Progenitor cell of endocrine pancreas (in vitro differentiated cells): ENCODE measurements at regions not wholly inside any gene's neighbourhood (a gene's known extent, or its start where the extent isn't known, plus 50 kb on each side); places are given as distances from the start of the nearest gene placed in this dataset.

ENCODE experiments used
- DNase-seq: peaks from one replicate; pipeline ENCODE4 v3.0.0; 2021; ENCODE audit warnings: low spot score; ENCODE audit not compliant: unreplicated experiment
- H3K27ac Mint-ChIP-seq: 2 replicates; pipeline ENCODE4 v1.8.0; 2021; ENCODE audit warnings: mild to moderate bottlenecking, moderate library complexity, mixed read lengths
- H3K27me3 Mint-ChIP-seq: 2 replicates; pipeline ENCODE4 v1.8.0; 2021; ENCODE audit warnings: mixed read lengths
- H3K36me3 Mint-ChIP-seq: 2 replicates; pipeline ENCODE4 v1.8.0; 2022; ENCODE audit warnings: mixed read lengths; ENCODE audit not compliant: insufficient read depth
- H3K4me1 Mint-ChIP-seq: 2 replicates; pipeline ENCODE4 v1.8.0; 2021; ENCODE audit warnings: low read depth, mixed read lengths
- H3K4me3 Mint-ChIP-seq: 2 replicates; pipeline ENCODE4 v1.8.0; 2021; ENCODE audit warnings: low read depth, mild to moderate bottlenecking, moderate library complexity, mixed read lengths
- H3K9me3 Mint-ChIP-seq: 2 replicates; pipeline ENCODE4 v1.8.0; 2021; ENCODE audit warnings: low read depth, mixed read lengths
- CTCF ChIP-seq: fragments of 200-600 bp; sonication (generic); IDR thresholded peaks from one replicate; pipeline ENCODE4 v1.5.0; 2021; ENCODE audit warnings: antibody characterized with exemption, mild to moderate bottlenecking; ENCODE audit not compliant: unreplicated experiment

GRCh38 chr2:457262-457661, 169.4 kb upstream of the ALKAL2 start:
- no peak overlapping the region for H3K27ac Mint-ChIP-seq

DNA sequence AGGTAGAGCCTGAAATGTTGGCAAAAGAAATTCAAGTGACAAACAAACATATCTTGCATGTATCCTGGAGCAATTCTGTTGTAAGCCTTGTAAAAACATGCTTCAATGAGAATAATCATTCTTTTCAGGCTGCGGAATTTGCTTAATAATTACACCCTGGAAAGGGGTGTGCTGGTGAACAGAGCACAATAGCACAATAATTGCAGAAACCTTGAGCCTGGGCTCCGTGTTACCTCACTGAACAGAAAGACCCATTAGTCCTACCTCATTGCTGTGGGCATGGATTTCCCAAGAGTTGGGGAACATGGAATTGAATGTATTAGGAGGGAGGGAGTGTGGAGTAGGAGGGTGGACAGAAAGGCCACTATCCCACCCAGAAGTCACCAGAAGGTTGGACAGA, 168.0 kb upstream of the ALKAL2 start:
- Mint-ChIP-seq H3K36me3 (no peaks in the 10 kb centered on the region), H3K27me3 (peaks cover 15% of the 10 kb centered on the region), H3K4me3 (no peak overlapping the region), H3K9me3 (no peaks in the 10 kb centered on the region), H3K4me1 (peaks cover 3% of the 10 kb centered on the region), H3K27ac (no peak overlapping the region)
- TF ChIP-seq CTCF: no peak
- no peak for DNase-seq

More at GRCh38 chr2:457262-457661, 169.4 kb upstream of the ALKAL2 start:
- no peaks in the 10 kb centered on the region for H3K36me3 Mint-ChIP-seq
- H3K4me1 Mint-ChIP-seq: peaks cover 3% of the 10 kb centered on the region
- H3K4me3 Mint-ChIP-seq: no peak overlapping the region
- no peak for DNase-seq
- peaks cover 15% of the 10 kb centered on the region for H3K27me3 Mint-ChIP-seq
- TF ChIP-seq CTCF: no peak
- peaks cover 3% of the 10 kb centered on the region for H3K9me3 Mint-ChIP-seq

DNA sequence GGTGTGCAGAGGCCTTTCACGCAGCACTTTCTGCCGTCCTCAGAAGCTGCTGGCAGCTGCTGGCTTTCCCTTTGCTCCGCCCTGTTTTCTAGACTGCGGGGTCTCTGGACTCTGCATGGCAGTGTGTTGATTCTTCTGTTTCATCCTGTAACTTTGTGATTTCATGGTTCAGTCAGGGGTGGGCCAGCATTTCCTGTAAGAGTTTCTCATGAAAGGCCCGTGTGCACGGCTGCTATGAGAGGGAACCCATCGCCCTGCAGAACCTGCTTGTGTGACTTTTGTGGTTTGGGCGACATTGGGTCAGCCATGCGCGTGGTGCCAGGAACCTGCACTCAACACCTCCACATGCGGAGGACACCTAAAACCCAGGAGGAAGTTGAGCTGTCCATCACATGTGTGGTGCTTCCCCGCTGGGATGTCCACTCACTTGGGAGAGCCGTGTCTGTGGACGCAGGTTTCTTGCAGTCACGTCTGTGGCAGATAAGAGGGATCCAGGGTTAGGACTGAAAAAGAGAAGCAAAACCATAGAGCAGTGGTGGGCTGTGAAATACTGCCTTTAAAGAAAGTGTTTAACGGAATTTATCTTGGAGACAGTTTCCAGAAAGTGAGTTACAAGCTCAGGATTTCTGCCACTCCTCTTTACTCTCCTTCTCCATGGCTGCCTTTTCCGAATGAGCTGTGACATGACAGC, 167.3 kb upstream of the ALKAL2 start:
- Mint-ChIP-seq H3K27ac (no peak overlapping the region), H3K27me3 (peaks cover 14% of the 10 kb centered on the region), H3K36me3 (no peaks in the 10 kb centered on the region), H3K9me3 (no peaks in the 10 kb centered on the region), H3K4me3 (no peak overlapping the region), H3K4me1 (peaks cover 3% of the 10 kb centered on the region)
- no peak for TF ChIP-seq CTCF
- no peak for DNase-seq

GRCh38 chr2:453132-453531, 165.2 kb upstream of the ALKAL2 start:
- DNase-seq: no peak
- TF ChIP-seq CTCF: no peak
- peaks cover 10% of the 10 kb centered on the region for H3K27me3 Mint-ChIP-seq

DNA sequence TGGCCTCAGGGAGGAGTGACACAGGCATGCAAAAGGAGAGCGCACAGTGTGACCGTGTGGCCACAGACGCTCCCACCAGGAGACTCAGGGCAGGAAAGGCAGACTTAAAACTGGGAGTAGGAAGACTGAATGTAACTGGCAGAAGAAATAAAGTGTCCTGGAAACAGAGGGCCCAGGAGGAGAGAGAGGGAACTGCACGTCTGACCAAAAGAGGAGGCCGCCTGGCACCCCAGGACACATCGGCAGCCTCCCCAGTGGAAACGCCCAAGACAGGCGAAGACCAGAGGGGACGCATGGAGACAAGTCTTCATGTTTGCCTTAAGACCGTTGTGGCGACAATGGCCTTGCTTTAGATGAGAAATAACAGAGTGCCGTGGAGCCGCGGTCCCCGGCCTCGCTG, 163.6 kb upstream of the ALKAL2 start:
- no peak for DNase-seq
- no peaks in the 10 kb centered on the region for H3K9me3 Mint-ChIP-seq
- H3K4me1 Mint-ChIP-seq: peaks cover 26% of the 10 kb centered on the region

More at GRCh38 chr2:453132-453531, 165.2 kb upstream of the ALKAL2 start:
- Mint-ChIP-seq H3K4me3 (no peak overlapping the region), H3K27ac (no peak overlapping the region), H3K4me1 (peaks cover 10% of the 10 kb centered on the region), H3K36me3 (no peaks in the 10 kb centered on the region), H3K9me3 (no peaks in the 10 kb centered on the region)

More for the DNA sequence above, 163.6 kb upstream of the ALKAL2 start:
- Mint-ChIP-seq H3K27ac (no peak overlapping the region), H3K27me3 (peaks cover 7% of the 10 kb centered on the region), H3K36me3 (no peaks in the 10 kb centered on the region), H3K4me3 (no peak overlapping the region)
- peak; percentile 10 for TF ChIP-seq CTCF
